Gastroesophageal sphincter (tissue), 4 donors: ENCODE measurements at regions not wholly inside any gene's neighbourhood (a gene's known extent, or its start where the extent isn't known, plus 50 kb on each side); places are given as distances from the start of the nearest gene placed in this dataset.

Source experiments
- ATAC-seq: fragments of 150-250 bp; one replicate; pipeline ENCODE4 v1.9.1; 2016; ENCODE audit warnings: mild to moderate bottlenecking, moderate library complexity
- H3K27ac ChIP-seq, 4 donors: fragments of 200-600 bp; sonication (generic) in 3 of 4; 1 replicate in 3 of 4; 2 replicates in 1 of 4; pipeline ENCODE4 v1.5.1; 2016 to 2019
- H3K27me3 ChIP-seq: fragments of 200-600 bp; sonication (generic); one replicate; pipeline ENCODE4 v1.5.1; 2019
- H3K36me3 ChIP-seq, 2 donors: fragments of 200-600 bp; sonication (generic); one replicate each; pipeline ENCODE4 v1.5.1; 2019; ENCODE audit warnings: control low read depth in 1 of 2
- H3K4me1 ChIP-seq, 3 donors: fragments of 200-600 bp; sonication (generic); 1 replicate in 2 of 3; 2 replicates in 1 of 3; pipeline ENCODE4 v1.5.1; 2016 to 2019; ENCODE audit warnings: control low read depth in 2 of 3
- H3K4me3 ChIP-seq, 2 donors: fragments of 200-600 bp; sonication (generic); one replicate each; pipeline ENCODE4 v1.5.1; 2019; ENCODE audit warnings: mild to moderate bottlenecking in 1 of 2, moderate library complexity in 1 of 2
- H3K9me3 ChIP-seq, 3 donors: fragments of 200-600 bp; sonication (generic); one replicate each; pipeline ENCODE4 v1.5.1; 2017 to 2019; ENCODE audit warnings: control low read depth in 2 of 3
- EP300 ChIP-seq: sonication (generic); formaldehyde crosslinking; IDR thresholded peaks from one replicate; pipeline ENCODE4 v1.6.1; 2017; ENCODE audit warnings: antibody characterized with exemption, mild to moderate bottlenecking
- POLR2A ChIP-seq, 2 donors: fragments of 450-650 bp; IDR thresholded peaks; one replicate each; pipeline ENCODE4 v1.6.1; 2017; ENCODE audit warnings: antibody characterized with exemption in 2 of 2, mild to moderate bottlenecking in 2 of 2, moderate library complexity in 1 of 2
- POLR2AphosphoS5 ChIP-seq: sonication (generic); formaldehyde crosslinking; IDR thresholded peaks from one replicate; pipeline ENCODE4 v1.6.1; 2017; ENCODE audit warnings: antibody characterized with exemption
- WGBS, 2 donors: methylation state at CpG; one replicate each; pipeline ENCODE4 v1.1.5; 2018; ENCODE audit warnings: low coverage in 1 of 2; 5-methylcytosine and 5-hydroxymethylcytosine counted together
- TF ChIP-seq, protein P1 (sequence below), 4 experiments: fragments of 200-600 bp in 2 of 4; fragments of 450-650 bp in 2 of 4; sonication (generic) in 1 of 4; IDR thresholded peaks; one replicate each; pipeline ENCODE4 v1.5.1; 2017 to 2019; ENCODE audit warnings: antibody characterized with exemption in 4 of 4, mild to moderate bottlenecking in 2 of 4, moderate library complexity in 2 of 4

- Histone ChIP-seq H3K4me1 (no peaks in the 10 kb centered on the region), H3K9me3 (peaks cover 0 to 7% (median 0%) of the 10 kb centered on the region in 3 donors), H3K27ac (peak overlapping the region in 1 of 4 donors; percentile 12), H3K36me3 (no peaks in the 10 kb centered on the region), H3K4me3 (no peak overlapping the region), H3K27me3 (no peaks in the 10 kb centered on the region)
- no peak for ATAC-seq
- TF ChIP-seq EP300 (no peak), POLR2A (IDR thresholded peaks at IDR 0.05) (no peak), POLR2AphosphoS5 (no peak)
- TF ChIP-seq, protein P1, sequence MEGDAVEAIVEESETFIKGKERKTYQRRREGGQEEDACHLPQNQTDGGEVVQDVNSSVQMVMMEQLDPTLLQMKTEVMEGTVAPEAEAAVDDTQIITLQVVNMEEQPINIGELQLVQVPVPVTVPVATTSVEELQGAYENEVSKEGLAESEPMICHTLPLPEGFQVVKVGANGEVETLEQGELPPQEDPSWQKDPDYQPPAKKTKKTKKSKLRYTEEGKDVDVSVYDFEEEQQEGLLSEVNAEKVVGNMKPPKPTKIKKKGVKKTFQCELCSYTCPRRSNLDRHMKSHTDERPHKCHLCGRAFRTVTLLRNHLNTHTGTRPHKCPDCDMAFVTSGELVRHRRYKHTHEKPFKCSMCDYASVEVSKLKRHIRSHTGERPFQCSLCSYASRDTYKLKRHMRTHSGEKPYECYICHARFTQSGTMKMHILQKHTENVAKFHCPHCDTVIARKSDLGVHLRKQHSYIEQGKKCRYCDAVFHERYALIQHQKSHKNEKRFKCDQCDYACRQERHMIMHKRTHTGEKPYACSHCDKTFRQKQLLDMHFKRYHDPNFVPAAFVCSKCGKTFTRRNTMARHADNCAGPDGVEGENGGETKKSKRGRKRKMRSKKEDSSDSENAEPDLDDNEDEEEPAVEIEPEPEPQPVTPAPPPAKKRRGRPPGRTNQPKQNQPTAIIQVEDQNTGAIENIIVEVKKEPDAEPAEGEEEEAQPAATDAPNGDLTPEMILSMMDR (IDR thresholded peaks at IDR 0.05) = no peak
- 60 to 73% methylated on average over 1 to 11 of the region's 16 CpGs for WGBS, 2 donors
Measured at GRCh38 chr6:25035512-25036435, 100.0 kb upstream of the RIPOR2 start.

DNA sequence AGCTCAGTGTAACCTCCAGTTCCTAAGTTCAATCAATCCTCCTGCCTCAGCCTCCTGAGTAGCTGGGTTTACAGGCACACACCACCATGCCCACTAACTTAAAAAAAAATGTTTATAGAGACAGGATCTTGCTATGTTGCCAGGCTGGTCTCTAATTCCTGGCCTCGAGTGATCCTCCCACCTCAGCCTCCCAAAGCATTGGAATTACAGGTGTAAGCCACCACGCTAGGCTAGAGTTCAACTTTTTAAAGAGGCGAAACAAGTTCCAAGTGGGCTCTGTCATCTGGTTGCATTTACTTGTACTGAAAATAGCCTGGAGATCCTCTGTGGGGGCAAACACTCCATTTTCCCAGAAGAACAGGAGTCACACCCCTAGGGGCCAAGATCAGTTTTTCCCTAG, 100.7 kb upstream of the RIPOR2 start:
- ATAC-seq = no peak
- H3K4me1 ChIP-seq = no peaks in the 10 kb centered on the region
- peaks cover 0 to 7% (median 0%) of the 10 kb centered on the region in 3 donors for H3K9me3 ChIP-seq
- H3K36me3 ChIP-seq = no peaks in the 10 kb centered on the region
- WGBS, 2 donors = 100% methylated on average over 2 of the region's 3 CpGs; no CpG with 5 or more reads in 1 of the 2 donors
- H3K4me3 ChIP-seq = no peak overlapping the region
- no peak overlapping the region for H3K27ac ChIP-seq
- H3K27me3 ChIP-seq = no peaks in the 10 kb centered on the region
- TF ChIP-seq, protein P1 (IDR thresholded peaks at IDR 0.05) = no peak
- TF ChIP-seq POLR2AphosphoS5 (no peak), POLR2A (IDR thresholded peaks at IDR 0.05) (no peak), EP300 (no peak)

GRCh38 chr6:25038300-25038699, 102.5 kb upstream of the RIPOR2 start:
- no peaks in the 10 kb centered on the region for H3K27me3 ChIP-seq
- no peaks in the 10 kb centered on the region for H3K36me3 ChIP-seq
- H3K27ac ChIP-seq = no peak overlapping the region
- TF ChIP-seq EP300 = no peak
- TF ChIP-seq POLR2A (IDR thresholded peaks at IDR 0.05) = no peak
- TF ChIP-seq, protein P1 (IDR thresholded peaks at IDR 0.05) = no peak
- no peak for TF ChIP-seq POLR2AphosphoS5
- peaks cover 0 to 7% (median 0%) of the 10 kb centered on the region in 3 donors for H3K9me3 ChIP-seq
- H3K4me1 ChIP-seq = no peaks in the 10 kb centered on the region
- H3K4me3 ChIP-seq = no peak overlapping the region
- no peak for ATAC-seq

DNA sequence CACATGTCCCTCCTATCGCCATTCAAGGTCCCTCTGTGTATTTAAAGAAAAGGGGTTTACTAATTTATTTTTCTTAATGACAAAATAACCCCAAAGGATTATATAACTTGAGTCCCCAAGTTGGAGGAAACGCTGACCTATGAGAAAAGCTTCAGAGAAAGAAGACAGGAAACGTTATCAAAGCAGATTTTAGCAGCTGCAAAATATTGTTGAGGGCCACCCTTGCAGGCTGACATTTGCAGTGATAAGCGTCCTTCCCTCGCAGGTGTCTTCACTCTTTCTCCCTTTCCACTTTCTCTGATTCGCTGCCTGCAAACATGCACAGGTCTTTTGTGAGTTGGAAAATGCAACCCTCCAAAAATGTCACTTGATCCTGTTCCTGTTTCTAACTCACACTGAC, 103.2 kb upstream of the RIPOR2 start:
- no peak for TF ChIP-seq POLR2A (IDR thresholded peaks at IDR 0.05)
- TF ChIP-seq EP300 = no peak
- TF ChIP-seq, protein P1 (IDR thresholded peaks at IDR 0.05) = no peak
- TF ChIP-seq POLR2AphosphoS5 = no peak
- no peak for ATAC-seq
- no peak overlapping the region for H3K4me3 ChIP-seq
- no peak overlapping the region for H3K27ac ChIP-seq
- H3K27me3 ChIP-seq = no peaks in the 10 kb centered on the region
- peaks cover 0 to 7% (median 0%) of the 10 kb centered on the region in 3 donors for H3K9me3 ChIP-seq
- 55 to 82% methylated on average over 6 of the region's 6 CpGs for WGBS, 2 donors
- H3K36me3 ChIP-seq = no peaks in the 10 kb centered on the region
- H3K4me1 ChIP-seq = no peaks in the 10 kb centered on the region
